Pons (tissue), 1 donor: ENCODE measurements at regions not wholly inside any gene's neighbourhood (a gene's known extent, or its start where the extent isn't known, plus 50 kb on each side); places are given as distances from the start of the nearest gene placed in this dataset.

Experiments
- DNase-seq: peaks from one replicate; pipeline ENCODE4 v3.0.0-alpha.2; 2016; ENCODE audit warnings: low spot score

DNA sequence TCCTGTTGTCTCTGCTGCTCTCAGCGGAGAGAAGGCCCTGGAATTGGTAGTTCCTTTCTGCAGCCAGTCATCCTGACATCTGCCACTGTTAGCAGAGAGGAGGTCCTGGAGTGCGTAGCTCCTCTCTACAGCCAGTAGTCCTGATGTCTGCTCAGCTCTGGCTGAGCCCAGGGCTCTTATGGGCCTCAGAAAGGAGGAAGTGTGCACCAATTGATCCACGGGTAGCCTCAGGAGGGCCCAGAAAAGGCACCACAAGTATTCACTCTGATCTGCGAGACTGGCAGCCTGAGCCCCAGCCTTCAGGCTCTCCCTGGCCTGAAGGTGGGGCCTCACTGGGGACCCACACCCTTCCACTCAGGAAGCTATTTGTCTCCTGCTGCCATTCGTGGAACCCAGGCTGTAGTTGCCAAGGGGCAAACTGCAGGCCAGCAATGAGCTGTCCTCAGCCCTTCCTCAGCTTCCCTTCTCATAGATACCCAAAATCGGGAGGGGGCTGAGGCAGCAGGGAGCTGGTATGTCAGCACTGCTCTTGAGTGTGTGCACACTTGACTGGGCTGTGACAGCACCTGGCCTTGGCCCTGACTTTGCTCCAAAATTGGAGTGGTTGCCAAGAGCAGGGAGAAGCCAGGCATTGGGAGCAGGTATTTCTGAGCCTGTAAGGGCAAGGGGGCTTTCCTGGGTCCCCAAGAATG lies 1049.5 kb upstream of the ACO1 start:
- no peak for DNase-seq

DNA sequence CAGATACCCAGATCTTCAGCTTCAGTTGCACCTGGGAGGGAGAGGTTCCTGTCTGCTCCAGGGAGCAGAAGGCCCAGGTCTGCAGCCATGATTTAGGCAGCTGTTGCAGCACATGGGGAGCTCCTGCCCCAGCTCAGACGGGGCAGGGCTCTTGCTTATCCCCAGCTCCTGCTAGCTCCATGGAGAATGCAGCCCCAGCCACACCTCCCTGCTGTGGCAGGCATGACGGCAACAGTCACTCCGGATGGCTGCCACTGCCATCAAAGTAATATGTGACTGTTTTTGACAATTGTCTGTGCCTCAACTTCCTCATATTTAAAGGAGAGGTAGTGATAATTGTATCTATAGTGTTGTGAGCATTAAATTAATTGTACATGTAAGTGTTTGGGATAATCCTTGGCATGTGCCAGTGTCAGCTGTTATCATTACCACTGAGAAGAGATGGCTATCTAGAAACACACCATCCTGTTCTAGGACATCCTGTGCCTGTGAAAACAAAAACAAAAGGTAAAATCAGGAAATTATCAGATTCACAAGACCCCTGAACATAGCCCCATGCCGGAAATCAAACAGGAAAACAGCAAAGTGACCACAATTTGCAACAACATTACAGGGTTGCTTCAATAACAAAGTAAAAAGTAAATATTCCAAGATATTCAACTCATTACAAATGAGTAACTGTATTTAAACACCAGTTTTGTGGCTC lies 1048.8 kb upstream of the ACO1 start:
- DNase-seq, result no peak

DNA sequence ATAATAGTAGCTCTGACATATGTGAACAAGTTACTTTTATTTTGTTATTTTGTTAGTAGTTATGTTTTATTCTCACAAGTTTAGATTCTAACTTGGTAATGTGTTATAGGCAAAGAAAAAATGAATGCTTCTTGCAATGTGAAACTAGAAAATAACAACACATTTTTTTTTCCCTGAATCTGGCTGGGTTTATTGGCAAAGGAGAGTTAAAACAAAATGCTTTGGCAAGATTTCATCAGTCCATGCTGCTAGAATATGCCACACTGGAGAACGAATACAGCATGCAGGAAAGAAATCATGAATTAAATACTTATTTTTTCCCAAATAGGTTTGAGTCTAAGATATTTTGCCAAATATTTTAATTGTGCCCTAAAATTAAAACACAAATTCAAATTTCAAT lies 1048.1 kb upstream of the ACO1 start:
- no peak for DNase-seq

DNA sequence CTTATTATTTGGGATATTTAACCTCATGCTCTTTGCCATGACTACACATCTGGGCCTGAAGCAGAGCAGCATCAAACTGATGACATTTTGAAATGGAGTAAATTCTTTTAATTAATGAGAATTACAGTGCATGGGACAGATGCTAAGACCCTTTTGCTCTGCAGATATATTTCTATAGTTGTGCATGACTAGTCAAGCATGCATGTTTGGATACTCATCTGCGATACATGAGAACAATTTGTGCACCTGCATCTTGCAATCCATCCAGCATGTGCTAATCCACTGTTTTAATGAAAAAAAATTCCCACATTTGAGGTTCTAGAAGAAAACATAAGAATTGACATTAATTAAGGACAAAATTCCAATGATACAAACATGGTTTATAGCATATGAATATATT lies 1047.6 kb upstream of the ACO1 start:
- DNase-seq, result no peak

DNA sequence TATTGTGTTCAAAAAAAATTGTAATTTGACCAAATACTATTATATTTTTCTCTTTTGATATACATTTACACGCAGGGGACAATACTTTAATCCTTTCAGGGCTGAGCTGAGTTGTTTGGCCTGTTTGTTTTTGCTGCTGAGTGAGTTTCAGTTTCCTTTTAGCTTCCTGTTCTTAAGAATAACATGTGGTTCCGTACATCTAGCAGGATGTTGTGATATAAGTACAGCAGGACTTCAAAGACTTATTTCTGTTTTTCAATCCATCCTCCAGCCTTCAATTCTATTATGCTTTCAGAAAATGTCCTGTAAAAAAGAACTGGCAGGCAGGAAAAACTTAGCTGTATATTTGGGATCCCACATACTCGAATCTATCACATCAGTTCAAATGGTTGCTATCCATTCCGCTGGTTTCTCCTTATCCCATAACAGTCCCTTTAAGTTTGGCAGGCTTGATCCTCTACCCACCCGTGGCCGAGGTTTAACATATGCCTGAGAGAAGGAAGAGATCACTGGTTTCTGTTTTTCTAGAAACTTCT lies 1037.3 kb upstream of the ACO1 start:
- DNase-seq, result peak; percentile 63

DNA sequence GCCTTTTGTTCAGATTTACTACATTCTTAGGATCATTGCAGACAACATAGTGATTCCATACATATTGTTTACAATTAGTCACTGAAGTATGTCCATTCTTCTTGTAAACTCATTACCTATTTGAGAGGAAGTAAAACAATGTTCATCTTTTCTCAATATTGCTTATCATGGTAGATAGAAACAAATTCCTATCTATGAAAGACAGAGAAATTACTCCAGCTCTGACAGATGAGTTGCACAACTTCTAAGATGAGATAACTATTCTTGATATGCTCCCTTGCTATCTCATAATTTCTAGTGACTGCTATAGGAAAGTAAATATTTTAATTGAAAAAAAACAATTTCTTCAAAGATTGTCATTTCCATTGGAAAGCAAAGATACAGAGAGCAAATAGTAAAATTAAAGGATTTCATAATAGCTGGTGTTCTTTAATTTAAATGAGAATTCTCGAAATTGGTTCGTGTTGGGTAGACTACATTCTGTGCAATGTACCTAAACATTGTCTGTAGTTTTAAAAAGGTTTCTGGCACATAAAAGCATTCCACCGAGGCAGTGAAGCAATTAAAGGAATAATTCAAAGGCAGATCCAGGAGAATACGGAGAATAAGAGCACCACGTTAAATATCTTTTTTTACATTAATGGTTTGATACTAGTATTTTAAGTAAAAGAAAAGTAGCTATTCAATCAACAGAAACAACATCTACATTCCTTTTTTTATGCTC lies 1029.1 kb upstream of the ACO1 start:
- no peak for DNase-seq

DNA sequence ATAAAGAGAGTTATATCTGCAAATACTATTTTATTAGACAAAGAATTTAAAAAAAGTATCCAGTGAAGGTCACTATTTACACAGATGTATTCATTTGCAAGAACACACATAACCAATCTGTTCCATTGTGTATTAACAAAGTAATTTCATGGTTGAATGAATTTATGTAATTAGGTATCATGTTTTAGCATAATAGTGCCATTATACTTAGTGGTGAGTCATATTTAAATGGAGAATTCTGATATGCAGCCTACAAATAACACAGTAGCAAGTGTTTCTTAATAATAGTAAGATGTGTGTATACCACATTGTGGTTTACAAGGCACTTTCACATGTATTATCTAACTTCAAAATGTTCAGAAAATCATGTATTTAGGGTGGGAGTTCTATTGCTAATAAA lies 1028.5 kb upstream of the ACO1 start:
- DNase-seq, result no peak

DNA sequence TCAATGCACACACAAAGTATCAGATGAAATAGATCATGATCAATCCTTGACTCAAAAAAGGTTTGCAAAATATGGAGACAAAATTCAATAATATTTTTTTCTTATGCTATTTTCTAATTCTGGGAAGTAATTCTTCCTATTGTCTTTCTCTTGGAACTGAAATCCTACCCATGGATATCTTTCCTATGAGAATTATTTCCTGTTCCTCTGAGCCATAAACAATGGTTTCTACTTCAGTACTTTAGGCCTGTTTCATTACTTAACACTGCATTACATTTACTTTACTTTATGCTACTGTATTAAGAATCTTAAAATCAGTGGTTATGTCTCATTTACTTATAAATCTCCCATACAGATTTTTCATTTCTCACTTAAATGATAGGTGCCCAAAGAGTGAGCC lies 1025.4 kb upstream of the ACO1 start:
- DNase-seq, result no peak

DNA sequence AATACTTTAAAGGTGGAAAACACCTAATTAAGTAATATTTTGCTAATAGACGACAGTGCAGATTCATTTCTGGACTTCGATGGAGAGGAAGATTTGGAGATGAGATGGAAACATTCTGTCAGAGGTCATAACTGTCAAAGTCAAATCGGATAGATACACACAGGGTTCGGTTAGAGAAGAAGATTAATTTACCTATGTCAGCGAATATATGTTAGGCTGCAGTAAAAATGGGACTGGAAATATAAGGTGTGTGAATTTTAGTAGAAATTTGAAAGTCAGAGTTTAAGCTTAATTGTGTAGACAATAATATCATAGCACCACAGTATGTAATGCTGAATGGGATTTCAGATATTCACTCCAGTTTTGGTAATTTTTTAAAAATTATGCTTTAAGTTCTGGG lies 1020.3 kb upstream of the ACO1 start:
- no peak for DNase-seq

DNA sequence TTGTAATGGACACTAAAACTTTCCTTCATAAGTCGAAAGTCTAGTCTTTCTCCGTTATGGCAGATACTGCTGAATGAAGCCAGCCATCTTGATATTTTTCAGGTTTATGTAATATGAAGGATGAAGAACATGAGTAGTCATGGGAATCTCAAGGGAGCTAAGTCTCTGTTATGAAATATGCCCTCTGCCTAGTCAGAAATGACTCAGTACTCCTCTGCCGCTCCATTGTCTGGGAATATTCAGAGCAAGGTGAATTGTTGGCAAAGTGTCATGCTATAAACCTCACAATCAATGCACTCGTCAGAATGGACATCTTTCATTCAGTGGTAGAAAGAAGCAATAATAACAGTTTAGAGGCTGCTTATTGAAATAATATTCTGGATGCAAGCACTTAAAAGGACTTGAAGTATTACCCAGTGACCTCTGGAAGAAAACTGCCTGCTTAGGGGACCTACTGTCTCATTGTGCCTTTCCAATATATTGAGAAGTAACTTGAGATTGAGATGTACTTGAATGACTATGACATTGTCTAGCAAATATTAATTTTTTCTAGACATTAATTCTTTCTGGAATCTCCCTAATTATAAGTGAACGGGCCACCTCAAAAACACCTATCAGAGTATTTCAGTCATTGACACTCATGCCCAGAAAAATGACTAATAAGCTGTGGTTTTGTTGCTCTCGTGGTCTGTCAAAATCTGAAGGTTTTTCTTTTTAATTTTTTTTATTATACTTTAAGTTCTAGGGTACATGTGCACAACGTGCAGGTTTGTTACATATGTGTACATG lies 1011.5 kb upstream of the ACO1 start:
- no peak for DNase-seq

DNA sequence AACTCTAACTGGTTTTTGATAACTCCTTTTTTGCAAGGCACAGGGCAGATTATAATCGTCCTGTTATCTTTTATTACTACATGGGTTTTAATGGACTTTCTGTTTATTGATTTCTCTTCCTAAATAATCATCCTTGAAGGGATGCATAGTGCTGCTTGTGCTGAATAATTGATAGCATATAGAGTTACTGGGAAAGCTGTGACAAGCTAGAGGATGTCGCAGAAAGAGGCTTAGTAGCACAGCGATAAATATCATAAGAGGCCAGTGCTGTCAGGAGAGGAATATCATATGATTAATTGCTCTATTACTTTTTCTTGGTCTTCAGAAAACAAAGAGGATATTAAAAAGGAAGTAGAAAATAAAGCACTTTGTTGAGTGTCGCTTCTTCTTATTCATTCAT lies 1007.1 kb upstream of the ACO1 start:
- DNase-seq, result no peak

DNA sequence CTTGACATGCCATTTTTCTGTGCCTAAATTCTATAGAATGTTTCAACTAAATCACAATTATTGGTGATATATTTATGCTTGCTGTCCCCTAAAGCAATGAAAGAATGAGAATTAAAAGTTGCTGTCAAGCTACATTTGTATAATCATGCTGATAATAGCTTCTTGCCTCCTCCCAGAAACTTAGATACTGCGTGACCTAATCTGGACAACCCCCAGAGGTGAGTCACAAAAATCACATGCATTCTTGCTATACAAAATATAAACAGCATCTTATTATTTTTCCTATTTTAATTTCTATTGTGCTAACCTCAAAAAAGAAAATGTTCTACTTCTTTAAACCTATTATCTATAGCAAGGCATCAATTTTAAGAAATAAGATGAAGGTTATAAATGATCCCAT lies 995.8 kb upstream of the ACO1 start:
- DNase-seq, result no peak

DNA sequence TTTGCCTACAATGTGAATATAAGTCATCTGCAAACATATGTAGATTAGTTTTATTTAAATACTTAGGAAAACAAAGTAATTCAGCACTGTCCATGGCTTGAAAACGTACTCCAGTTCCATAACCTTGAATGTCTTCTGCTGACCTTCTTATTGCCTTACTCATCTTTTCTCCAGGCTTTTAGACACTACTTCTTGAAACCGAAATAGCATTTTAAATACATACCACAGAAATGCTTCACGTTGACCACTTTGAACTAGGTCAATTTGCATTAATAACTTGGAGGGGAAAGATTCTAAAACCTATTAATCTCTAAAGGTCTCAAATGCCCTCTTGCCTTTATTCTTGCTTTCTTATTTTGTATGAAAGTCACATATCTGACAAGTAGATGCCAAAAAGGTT lies 995.4 kb upstream of the ACO1 start:
- DNase-seq, result no peak

DNA sequence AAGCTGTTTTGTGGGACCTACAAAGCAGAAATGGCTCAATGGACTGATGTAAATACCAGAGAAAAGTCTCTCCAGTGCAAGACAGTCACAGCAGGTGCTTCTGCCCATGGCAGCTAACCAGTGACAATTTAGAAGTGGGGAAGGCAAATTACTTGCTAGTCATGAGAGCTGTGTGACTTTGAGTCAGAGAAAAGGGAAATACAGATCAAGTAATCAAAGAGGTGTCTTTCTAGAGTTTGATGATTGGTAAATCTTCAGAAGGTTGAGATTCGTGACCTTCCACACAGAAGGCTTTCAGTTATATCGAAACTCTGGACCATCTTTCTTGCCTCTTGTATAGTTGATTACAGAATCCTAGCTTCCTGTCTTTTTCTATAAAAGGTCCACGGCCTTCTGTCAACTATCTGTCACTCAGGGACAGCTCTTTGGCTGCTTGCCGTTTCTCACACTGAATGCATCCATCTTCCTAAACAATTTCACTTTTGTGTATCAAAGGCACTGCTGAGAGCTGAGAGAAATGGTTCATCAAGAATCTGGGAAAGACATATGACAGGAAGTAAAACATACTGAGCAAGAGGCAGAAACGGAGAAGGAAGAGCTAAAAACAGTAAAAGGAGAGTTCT lies 993.9 kb upstream of the ACO1 start:
- peak; percentile 70 for DNase-seq

DNA sequence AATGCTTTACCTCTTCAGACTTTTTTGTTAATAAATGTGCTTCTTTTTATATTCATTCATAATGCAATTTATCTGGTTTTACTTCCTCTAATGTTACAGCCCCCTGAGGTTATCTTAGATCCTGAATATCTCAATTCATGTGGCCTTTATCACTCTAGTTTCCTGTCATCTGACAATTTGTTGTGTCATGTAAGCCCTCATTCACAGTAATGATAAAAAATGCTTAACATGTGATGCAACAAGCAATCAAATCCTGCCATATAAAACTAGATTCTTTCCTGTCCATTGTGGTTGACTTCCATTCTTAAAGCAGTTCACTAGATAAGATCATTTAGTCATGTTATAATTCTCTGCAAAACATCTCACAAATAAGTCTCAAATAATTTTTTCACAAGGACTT lies 991.2 kb upstream of the ACO1 start:
- DNase-seq, result no peak

DNA sequence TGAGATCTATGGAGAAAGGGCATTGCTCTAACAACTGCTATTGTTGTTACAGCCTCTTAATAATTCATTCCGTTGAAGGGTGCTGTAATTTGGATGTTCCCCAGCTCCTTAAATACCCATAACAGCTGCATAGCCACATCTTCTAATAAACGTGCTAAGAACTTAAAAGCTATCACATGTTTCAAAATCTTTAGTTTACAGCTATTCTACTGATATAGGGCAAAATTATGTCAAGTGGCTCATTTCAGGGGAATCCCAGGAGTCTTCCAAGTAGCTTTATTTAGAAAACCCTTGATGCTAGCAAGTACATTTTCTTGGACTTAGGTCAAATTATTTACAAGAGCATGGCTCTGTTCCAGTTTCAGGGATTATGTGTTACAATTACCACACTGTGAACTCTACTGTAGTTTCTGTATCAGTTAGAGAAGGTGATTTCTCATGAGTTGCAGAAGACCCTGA lies 990.4 kb upstream of the ACO1 start:
- no peak for DNase-seq

DNA sequence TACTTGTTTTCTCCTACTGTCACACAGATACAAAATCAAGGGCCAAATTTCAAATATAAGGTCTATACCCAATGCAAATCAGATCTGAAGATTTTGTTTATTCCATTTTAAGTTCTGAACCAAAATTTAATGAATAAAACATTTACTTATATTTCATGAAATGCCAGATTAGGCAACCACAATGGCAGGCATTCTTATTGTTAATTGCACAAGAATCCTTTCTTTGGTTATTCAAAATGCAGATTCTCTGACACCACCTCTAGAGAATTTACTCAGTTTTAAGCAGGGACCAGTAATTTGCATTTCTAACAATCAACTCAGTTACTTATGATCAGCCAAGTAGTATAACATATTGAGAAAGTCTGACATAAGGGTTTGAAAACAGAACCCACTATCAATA lies 972.4 kb upstream of the ACO1 start:
- no peak for DNase-seq

DNA sequence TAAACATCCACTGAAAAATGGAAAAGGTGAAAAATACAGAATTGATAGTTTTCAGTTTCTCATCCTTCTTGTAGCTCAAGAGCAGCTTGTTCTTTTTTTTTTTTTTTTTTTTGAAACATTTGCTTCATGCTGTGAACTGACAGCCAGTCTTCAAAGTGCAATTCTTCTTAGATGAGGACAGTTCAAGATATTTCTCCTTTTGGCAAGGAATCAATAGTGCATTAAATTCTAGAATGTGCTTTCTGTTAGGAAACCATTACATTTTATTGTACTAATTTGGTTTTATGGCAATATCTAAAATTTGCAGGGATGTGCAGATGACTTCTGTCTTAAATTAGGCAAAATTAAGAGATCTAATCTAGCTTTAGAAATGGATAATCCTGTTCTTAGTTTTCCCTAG lies 969.3 kb upstream of the ACO1 start:
- no peak for DNase-seq

DNA sequence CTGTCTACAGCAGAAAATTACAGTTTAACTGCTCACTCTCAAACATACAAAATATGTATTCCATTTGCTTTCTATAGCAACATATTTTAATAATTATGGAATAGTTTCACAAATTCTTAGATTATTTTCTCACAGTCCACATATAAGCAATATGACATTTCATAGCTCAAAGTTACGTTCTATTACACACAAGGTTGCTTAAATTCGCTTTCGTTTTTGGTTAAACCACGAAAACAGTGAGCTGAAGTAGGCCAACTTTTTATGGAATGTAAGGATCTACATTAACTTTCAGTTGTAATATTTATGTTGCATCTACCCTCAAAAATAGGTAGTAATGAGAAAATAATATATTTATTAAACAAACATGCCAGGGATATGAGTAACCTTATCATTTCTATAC lies 966.0 kb upstream of the ACO1 start:
- DNase-seq, result no peak

DNA sequence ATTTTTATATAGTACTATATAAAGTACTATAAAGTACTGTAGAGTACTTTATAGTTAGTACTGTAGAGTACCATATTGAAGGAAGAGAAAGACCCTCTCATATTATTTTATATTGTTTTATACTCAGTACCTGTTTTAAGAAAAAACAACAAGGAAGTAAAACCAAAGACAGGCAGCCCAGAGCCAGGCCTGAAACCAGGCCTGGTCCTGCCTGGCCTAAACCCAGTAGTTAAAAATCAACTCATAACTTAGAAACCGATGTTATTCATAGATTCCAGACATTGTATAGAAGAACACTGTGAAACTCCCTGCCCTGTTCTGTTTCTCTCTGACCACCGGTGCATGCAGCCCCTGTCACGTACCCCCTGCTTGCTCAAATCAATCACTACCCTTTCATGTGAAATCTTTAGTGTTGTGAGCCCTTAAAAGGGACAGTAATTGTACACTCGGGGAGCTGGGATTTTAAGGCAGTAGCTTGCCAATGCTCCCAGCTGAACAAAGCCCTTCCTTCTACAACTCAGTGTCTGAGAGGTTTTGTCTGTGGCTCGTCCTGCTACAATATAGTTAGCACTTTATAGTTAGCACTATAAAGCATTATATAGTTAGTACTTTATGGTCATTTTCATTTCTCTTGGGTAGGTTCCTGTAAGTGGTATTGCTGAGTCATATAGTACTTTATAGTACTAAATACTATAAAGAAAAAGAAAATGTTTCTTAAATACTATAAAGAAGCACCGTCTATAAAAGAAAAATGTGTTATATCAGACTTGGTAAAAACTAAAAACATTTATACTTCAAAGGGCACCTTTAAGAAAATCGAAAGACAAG lies 940.6 kb upstream of the ACO1 start:
- peak; percentile 2 for DNase-seq

DNA sequence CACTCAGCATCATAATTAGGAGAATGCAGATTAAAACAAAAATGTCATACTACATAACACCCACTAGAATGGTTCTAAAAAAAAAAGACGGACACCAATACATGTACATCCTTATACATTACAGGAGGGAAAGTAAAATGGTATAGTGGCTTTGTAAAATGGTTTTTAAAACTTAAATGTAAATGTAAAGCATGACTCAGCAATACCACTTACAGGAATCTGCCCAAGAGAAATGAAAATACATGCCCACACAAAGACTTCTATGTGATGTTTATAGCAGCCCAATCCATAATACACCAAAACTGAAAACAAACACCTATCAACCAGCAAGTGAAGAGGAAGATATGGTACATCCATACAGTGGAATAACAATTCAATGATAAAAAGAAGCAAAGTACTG lies 939.1 kb upstream of the ACO1 start:
- DNase-seq, result no peak
